Osteocyte (in vitro differentiated cells): ENCODE measurements at regions not wholly inside any gene's neighbourhood (a gene's known extent, or its start where the extent isn't known, plus 50 kb on each side); places are given as distances from the start of the nearest gene placed in this dataset.

ENCODE experiments used
- DNase-seq: peaks from one replicate; pipeline ENCODE4 v3.0.0; 2021; ENCODE audit warnings: mixed read lengths; ENCODE audit not compliant: unreplicated experiment; ENCODE audit errors: extremely low spot score
- H3K27ac Mint-ChIP-seq: one replicate; pipeline ENCODE4 v1.8.0; 2021; ENCODE audit warnings: mild to moderate bottlenecking, mixed read lengths; ENCODE audit not compliant: unreplicated experiment
- H3K27me3 Mint-ChIP-seq: one replicate; pipeline ENCODE4 v1.8.0; 2021; ENCODE audit warnings: mixed read lengths; ENCODE audit not compliant: unreplicated experiment
- H3K36me3 Mint-ChIP-seq: one replicate; pipeline ENCODE4 v1.8.0; 2021; ENCODE audit warnings: mixed read lengths; ENCODE audit not compliant: unreplicated experiment
- H3K4me1 Mint-ChIP-seq: one replicate; pipeline ENCODE4 v1.8.0; 2021; ENCODE audit warnings: mixed read lengths; ENCODE audit not compliant: unreplicated experiment
- H3K4me3 Mint-ChIP-seq: one replicate; pipeline ENCODE4 v1.8.0; 2021; ENCODE audit warnings: mild to moderate bottlenecking, moderate library complexity, mixed read lengths; ENCODE audit not compliant: unreplicated experiment
- H3K9me3 Mint-ChIP-seq: one replicate; pipeline ENCODE4 v1.8.0; 2021; ENCODE audit warnings: mixed read lengths; ENCODE audit not compliant: unreplicated experiment
- TF ChIP-seq, protein P1 (sequence below): fragments of 200-600 bp; sonication (generic); IDR thresholded peaks from 2 replicates; pipeline ENCODE4 v1.5.0; 2021; ENCODE audit warnings: antibody characterized with exemption, mild to moderate bottlenecking, moderate library complexity

DNA sequence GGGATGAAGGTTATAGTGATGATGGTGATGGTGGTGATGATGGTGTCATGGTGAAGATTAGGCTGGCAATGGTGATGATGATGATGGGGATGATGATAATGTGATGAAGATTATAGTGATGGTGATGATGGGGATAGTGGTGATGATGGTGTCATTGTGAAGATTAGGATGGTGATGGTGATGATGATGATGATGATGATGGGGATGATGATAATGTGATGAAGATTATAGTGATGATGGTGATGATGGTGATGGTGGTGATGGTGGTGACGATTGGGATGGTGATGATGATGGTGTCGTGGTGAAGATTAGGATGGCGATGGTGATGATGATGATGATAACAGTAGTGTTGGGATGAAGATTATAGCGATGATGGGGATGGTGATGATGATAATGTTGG lies 285.1 kb upstream of the AJAP1 start:
- H3K9me3 Mint-ChIP-seq, result peaks cover 20% of the 10 kb centered on the region
- no peaks in the 10 kb centered on the region for H3K4me1 Mint-ChIP-seq
- H3K27me3 Mint-ChIP-seq, result no peaks in the 10 kb centered on the region
- H3K36me3 Mint-ChIP-seq, result no peaks in the 10 kb centered on the region
- no peak overlapping the region for H3K27ac Mint-ChIP-seq
- TF ChIP-seq, protein P1, sequence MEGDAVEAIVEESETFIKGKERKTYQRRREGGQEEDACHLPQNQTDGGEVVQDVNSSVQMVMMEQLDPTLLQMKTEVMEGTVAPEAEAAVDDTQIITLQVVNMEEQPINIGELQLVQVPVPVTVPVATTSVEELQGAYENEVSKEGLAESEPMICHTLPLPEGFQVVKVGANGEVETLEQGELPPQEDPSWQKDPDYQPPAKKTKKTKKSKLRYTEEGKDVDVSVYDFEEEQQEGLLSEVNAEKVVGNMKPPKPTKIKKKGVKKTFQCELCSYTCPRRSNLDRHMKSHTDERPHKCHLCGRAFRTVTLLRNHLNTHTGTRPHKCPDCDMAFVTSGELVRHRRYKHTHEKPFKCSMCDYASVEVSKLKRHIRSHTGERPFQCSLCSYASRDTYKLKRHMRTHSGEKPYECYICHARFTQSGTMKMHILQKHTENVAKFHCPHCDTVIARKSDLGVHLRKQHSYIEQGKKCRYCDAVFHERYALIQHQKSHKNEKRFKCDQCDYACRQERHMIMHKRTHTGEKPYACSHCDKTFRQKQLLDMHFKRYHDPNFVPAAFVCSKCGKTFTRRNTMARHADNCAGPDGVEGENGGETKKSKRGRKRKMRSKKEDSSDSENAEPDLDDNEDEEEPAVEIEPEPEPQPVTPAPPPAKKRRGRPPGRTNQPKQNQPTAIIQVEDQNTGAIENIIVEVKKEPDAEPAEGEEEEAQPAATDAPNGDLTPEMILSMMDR, result no peak
- no peak overlapping the region for H3K4me3 Mint-ChIP-seq
- no peak for DNase-seq

DNA sequence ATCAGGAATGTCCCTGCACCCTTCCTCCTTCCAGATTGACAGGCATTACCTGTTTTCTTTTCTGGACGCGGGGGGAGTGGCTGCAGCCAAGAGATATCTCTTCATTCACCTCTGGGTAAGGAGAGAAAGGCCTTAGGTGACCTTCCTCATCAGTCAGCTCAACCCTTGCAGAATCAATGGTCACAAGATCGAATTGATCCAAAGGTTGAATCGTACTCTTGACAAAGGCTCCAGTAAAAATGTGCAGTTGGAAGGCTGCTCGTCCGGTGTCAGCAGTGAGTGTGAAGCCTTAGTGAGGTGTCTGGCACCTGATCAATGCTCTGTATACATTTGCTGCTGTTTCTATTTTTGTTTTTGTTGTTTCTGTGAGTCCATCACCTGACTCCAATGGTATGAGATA lies 282.6 kb upstream of the AJAP1 start:
- Mint-ChIP-seq H3K4me1 (no peaks in the 10 kb centered on the region), H3K9me3 (peaks cover 37% of the 10 kb centered on the region), H3K4me3 (no peak overlapping the region), H3K36me3 (no peaks in the 10 kb centered on the region), H3K27me3 (no peaks in the 10 kb centered on the region), H3K27ac (no peak overlapping the region)
- TF ChIP-seq, protein P1, result no peak
- no peak for DNase-seq

DNA sequence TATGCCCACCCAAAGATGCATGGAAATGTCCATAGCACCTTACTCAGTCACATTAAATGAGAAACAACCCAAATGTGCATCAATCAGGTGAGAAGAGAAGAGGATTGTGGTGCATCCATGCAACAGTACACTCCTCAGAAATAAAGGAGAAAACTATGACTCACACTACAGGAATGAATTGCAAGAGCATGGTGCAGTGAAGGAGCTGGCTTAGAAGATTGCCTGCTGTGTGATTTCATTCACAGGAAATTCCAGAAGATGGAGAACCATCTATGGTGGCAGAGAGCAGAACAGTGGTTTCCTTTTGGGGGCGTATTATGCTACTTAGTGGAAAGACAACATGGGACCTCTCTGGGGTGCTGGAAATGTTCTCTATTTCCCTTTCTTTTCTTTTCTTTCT lies 278.6 kb upstream of the AJAP1 start:
- no peak overlapping the region for H3K27ac Mint-ChIP-seq
- peaks cover 70% of the 10 kb centered on the region for H3K9me3 Mint-ChIP-seq
- H3K4me1 Mint-ChIP-seq, result no peaks in the 10 kb centered on the region
- no peak for DNase-seq
- H3K36me3 Mint-ChIP-seq, result no peaks in the 10 kb centered on the region
- no peaks in the 10 kb centered on the region for H3K27me3 Mint-ChIP-seq
- TF ChIP-seq, protein P1, result no peak
- H3K4me3 Mint-ChIP-seq, result no peak overlapping the region

DNA sequence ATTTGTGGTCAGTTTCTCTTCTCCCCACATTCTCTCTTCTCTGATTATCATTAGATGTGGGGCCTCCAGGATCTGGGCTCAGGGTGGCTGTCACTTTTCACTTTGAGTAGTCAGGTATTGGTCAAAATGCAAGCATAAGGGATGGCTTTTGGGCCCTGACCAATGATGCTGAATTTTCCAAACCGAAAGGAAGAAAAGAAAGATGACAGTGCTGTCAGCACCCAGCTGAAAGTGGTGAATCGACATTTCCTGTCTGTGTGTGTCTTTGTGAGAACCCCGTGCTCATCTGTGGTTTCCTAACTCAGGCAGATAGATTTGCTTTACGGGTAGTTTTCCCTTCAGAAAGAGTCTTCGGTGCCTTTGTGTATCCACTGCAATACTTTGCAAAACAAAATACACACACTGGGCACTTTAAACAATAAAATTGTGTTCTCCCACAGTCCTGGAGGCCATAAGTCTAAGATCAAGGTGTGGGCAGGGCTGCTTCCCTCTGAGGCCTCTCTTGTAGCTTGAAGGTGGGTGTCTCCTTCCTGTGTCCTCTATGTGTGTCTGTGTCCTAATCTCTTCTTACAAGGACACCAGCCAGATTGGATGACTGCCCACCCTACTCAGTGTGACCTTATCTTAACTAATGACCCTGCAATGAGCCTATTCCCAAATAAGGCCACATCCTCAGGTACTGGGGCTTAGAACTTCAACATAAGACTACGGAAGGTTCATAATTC lies 274.8 kb upstream of the AJAP1 start:
- Mint-ChIP-seq H3K36me3 (no peaks in the 10 kb centered on the region), H3K9me3 (peaks cover 73% of the 10 kb centered on the region), H3K4me3 (no peak overlapping the region), H3K27ac (no peak overlapping the region), H3K4me1 (no peaks in the 10 kb centered on the region), H3K27me3 (no peaks in the 10 kb centered on the region)
- TF ChIP-seq, protein P1, result no peak
- DNase-seq, result no peak

DNA sequence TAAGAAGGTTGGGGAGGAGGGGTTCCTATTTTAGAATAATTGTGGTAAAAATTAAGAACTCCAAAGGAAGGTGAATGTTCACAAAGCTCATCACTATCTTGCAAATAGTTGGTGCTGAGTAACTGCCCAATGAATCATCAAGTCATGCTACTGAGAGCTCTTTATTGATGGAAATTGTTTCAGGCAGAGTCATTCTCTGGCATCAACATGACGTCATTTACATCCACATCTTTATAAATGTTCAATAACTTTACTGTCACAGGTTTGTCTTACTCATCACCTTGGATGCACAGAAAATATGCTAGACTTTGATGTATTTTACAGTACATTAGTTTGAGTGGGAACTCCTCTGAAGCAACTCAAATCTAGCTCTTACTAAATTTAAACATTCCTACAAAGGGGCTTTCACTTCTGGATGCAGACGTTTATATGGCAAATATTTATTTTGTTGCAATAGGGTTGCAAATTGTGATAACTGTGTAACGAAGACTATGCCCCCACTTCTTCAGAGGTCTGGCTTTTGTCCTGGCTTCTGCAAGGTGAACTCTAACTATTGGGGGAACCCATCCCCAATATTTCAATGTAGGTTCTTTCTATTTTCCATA lies 273.7 kb upstream of the AJAP1 start:
- peaks cover 69% of the 10 kb centered on the region for H3K9me3 Mint-ChIP-seq

More for the DNA sequence above, 273.7 kb upstream of the AJAP1 start:
- DNase-seq, result no peak
- TF ChIP-seq, protein P1, result no peak
- Mint-ChIP-seq H3K4me3 (no peak overlapping the region), H3K36me3 (no peaks in the 10 kb centered on the region), H3K4me1 (no peaks in the 10 kb centered on the region), H3K27me3 (no peaks in the 10 kb centered on the region), H3K27ac (no peak overlapping the region)
